Activated naive CD4-positive, alpha-beta T cell treated with anti-CD3 and anti-CD28 coated beads, Interleukin-2, amount 50 U/mL, for 72 hours (primary cell): ENCODE measurements at regions not wholly inside any gene's neighbourhood (a gene's known extent, or its start where the extent isn't known, plus 50 kb on each side); places are given as distances from the start of the nearest gene placed in this dataset.

Experiments
- ATAC-seq, 2 donors: fragments of 150-1000 bp; cut with Tn5 transposase; 2 replicates each; pipeline ENCODE4 v1.10.0; 2021; ENCODE audit warnings: mild to moderate bottlenecking in 2 of 2, moderate library complexity in 2 of 2
- DNase-seq, 2 donors: peaks; one replicate each; pipeline ENCODE4 v3.0.0; 2021 to 2022; ENCODE audit warnings: low spot score in 2 of 2
- H3K27ac Mint-ChIP-seq, 2 donors: one replicate each; pipeline ENCODE4 v1.8.0; 2022; ENCODE audit warnings: mild to moderate bottlenecking in 2 of 2, mixed read lengths in 2 of 2
- H3K36me3 Mint-ChIP-seq, 2 donors: one replicate each; pipeline ENCODE4 v1.8.0; 2022; ENCODE audit warnings: mixed read lengths in 2 of 2
- H3K9me3 Mint-ChIP-seq, 2 donors: one replicate each; pipeline ENCODE4 v1.8.0; 2022; ENCODE audit warnings: mixed read lengths in 2 of 2

DNA sequence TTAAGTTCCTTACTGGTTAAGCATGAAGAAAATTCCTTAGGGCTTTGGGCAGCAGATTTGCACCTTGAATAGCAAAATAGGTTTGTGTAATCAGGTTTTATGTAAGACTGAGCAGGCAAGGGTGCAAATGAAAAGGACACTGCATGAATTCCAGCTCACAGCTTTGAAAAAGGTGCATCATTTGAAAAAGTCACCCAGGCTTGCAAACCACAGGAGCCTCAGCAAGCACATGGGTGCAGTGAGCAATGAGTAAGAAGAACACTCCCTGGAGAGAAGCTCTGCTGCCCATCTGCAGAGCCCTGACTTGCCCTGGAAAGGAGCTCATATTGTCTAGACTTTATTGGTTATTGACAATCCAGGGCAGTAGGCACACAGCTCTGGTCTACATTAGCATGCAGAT lies 165.6 kb upstream of the KCNJ16 start:
- H3K36me3 Mint-ChIP-seq = no peaks in the 10 kb centered on the region
- H3K9me3 Mint-ChIP-seq = peaks cover 0 to 11% of the 10 kb centered on the region in 2 donors
- no peak for DNase-seq
- no peak overlapping the region for H3K27ac Mint-ChIP-seq
- ATAC-seq = no peak

- Mint-ChIP-seq H3K9me3 (peaks cover 0 to 4% of the 10 kb centered on the region in 2 donors), H3K27ac (no peak overlapping the region), H3K36me3 (no peaks in the 10 kb centered on the region)
- DNase-seq = no peak
- no peak for ATAC-seq
Observed at GRCh38 chr17:69912805-69913204, 162.2 kb upstream of the KCNJ16 start.

DNA sequence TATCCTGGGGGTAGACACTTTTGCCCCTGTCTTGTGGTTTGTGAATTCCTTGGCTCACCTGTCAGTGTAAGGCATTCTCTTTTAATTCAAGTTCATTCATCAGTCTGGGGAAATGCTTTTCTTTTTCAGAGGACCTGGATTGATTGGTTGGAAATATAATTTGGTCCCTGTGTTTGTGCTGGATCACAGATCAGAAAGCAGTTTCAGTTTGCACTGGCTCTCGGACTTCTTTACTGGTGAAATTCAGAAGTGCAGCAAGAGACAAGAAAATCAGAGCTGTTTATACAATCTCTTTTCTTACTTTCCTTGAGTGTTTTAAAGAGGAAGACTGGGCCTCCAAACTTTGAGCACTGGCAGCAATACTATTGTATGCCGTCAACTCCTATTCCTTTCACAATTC lies 161.8 kb upstream of the KCNJ16 start:
- DNase-seq (no peak), ATAC-seq (no peak)
- H3K9me3 Mint-ChIP-seq = no peaks in the 10 kb centered on the region
- H3K27ac Mint-ChIP-seq = no peak overlapping the region
- no peaks in the 10 kb centered on the region for H3K36me3 Mint-ChIP-seq

DNA sequence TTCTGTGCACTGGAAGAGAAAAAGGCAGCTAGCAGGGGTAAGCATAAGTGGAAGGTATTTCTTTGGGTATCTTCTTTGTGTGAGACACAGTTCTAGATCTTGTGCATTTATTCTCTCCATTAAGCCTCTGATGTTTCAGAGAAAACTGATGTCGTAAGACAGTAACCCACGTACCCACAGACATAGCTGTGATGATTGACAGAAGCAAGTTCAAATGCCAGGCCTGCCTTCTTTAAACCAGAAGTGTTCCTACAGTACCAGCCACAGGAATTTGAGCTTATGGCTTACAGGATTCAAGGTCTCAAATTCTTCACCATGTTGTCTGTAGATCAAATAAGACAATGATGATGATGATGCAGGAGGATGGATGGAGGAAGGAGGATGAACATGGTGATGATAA lies 161.4 kb upstream of the KCNJ16 start:
- Mint-ChIP-seq H3K9me3 (no peaks in the 10 kb centered on the region), H3K27ac (no peak overlapping the region), H3K36me3 (no peaks in the 10 kb centered on the region)
- ATAC-seq (no peak), DNase-seq (no peak)

- Mint-ChIP-seq H3K9me3 (peaks cover 3% of the 10 kb centered on the region in 2 donors), H3K27ac (no peak overlapping the region), H3K36me3 (no peaks in the 10 kb centered on the region)
- no peak for DNase-seq
- ATAC-seq = no peak
Observed at GRCh38 chr17:69914520-69914919, 160.5 kb upstream of the KCNJ16 start.

GRCh38 chr17:69916761-69917160 lies 158.3 kb upstream of the KCNJ16 start:
- H3K27ac Mint-ChIP-seq = no peak overlapping the region
- no peak for DNase-seq
- peaks cover 10 to 15% of the 10 kb centered on the region in 2 donors for H3K9me3 Mint-ChIP-seq
- no peaks in the 10 kb centered on the region for H3K36me3 Mint-ChIP-seq
- no peak for ATAC-seq

GRCh38 chr17:69918164-69918563 lies 156.9 kb upstream of the KCNJ16 start:
- no peaks in the 10 kb centered on the region for H3K36me3 Mint-ChIP-seq
- no peak overlapping the region for H3K27ac Mint-ChIP-seq
- DNase-seq (no peak), ATAC-seq (no peak)
- H3K9me3 Mint-ChIP-seq = peaks cover 10 to 15% of the 10 kb centered on the region in 2 donors

DNA sequence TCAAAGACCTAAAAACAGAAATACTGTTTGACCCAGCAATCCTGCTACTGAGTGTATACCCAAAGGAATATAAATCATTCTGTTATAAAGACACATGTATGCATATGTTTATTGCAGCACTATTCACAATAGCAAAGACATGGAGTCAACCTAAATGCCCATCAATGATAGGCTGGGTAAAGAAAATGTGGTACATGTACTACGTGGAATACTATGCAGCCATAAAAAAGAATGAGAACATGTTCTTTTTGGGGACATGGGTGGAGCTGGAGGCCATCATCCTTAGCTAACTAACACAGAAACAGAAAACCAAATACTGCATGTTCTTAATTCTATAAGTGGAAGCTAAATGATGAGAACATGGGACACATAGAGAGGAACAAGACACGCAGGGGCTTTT lies 155.2 kb upstream of the KCNJ16 start:
- no peaks in the 10 kb centered on the region for H3K36me3 Mint-ChIP-seq
- ATAC-seq (no peak), DNase-seq (no peak)
- H3K9me3 Mint-ChIP-seq = peaks cover 10 to 15% of the 10 kb centered on the region in 2 donors
- no peak overlapping the region for H3K27ac Mint-ChIP-seq

GRCh38 chr17:69921046-69921445 lies 154.0 kb upstream of the KCNJ16 start:
- Mint-ChIP-seq H3K36me3 (no peaks in the 10 kb centered on the region), H3K9me3 (peaks cover 10 to 15% of the 10 kb centered on the region in 2 donors), H3K27ac (no peak overlapping the region)
- DNase-seq (no peak), ATAC-seq (no peak)

DNA sequence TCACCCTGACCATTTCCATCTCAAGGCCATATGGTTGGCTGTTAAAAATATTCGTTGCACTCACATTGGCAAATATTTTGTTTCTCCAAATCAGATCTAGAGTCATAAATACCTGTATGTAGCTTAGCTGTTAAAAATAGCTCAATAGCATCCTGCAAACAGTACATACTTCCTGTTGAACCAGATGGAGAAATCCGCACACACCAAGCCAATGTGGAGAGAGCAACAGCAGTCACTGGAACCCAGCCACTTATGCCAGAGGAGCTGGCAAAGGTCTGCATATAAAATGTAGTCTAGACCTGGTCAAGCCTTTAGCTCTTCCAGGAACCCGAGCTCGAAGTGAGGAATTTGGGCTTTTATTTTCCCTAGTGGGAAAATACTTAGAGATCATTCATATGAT lies 146.4 kb upstream of the KCNJ16 start:
- ATAC-seq = no peak

GRCh38 chr17:69936996-69937395 lies 138.0 kb upstream of the KCNJ16 start:
- no peaks in the 10 kb centered on the region for H3K36me3 Mint-ChIP-seq
- ATAC-seq (no peak), DNase-seq (no peak)
- H3K27ac Mint-ChIP-seq = no peak overlapping the region
- H3K9me3 Mint-ChIP-seq = peaks cover 7 to 8% of the 10 kb centered on the region in 2 donors

More for the DNA sequence above, 146.4 kb upstream of the KCNJ16 start:
- H3K9me3 Mint-ChIP-seq = peaks cover 0 to 9% of the 10 kb centered on the region in 2 donors
- no peak overlapping the region for H3K27ac Mint-ChIP-seq
- no peak for DNase-seq
- no peaks in the 10 kb centered on the region for H3K36me3 Mint-ChIP-seq

DNA sequence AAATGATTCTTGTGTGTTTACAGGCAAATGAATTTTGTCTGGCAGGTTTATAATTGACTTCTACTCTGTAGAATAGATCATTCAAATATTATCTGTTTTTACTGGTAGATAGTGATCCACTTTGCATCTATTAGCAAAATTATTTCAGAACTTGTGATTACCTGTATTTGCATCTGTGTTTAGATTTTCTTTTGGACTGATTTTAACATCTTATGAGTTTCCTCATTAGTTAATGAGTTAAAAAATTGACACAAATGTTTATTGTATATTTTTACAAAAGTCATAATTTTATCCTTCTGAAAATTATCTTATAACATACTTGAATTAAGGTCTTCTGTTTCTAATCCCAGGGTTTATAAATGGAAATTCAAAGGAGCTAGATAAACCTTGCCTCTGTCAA lies 132.0 kb upstream of the KCNJ16 start:
- H3K9me3 Mint-ChIP-seq = peaks cover 0 to 3% of the 10 kb centered on the region in 2 donors
- ATAC-seq = no peak
- H3K36me3 Mint-ChIP-seq = no peaks in the 10 kb centered on the region
- DNase-seq = no peak
- no peak overlapping the region for H3K27ac Mint-ChIP-seq

- no peak for ATAC-seq
- Mint-ChIP-seq H3K9me3 (no peaks in the 10 kb centered on the region), H3K36me3 (no peaks in the 10 kb centered on the region), H3K27ac (no peak overlapping the region)
- no peak for DNase-seq
Observed at GRCh38 chr17:69944406-69944805, 130.6 kb upstream of the KCNJ16 start.

- ATAC-seq = no peak
- no peaks in the 10 kb centered on the region for H3K36me3 Mint-ChIP-seq
- no peak for DNase-seq
- no peaks in the 10 kb centered on the region for H3K9me3 Mint-ChIP-seq
- H3K27ac Mint-ChIP-seq = no peak overlapping the region
Observed at GRCh38 chr17:69945698-69946185, 129.3 kb upstream of the KCNJ16 start.

- no peaks in the 10 kb centered on the region for H3K9me3 Mint-ChIP-seq
- no peak overlapping the region for H3K27ac Mint-ChIP-seq
- no peak for DNase-seq
- no peaks in the 10 kb centered on the region for H3K36me3 Mint-ChIP-seq
- ATAC-seq = no peak
Observed at GRCh38 chr17:69947027-69947759, 127.8 kb upstream of the KCNJ16 start.

DNA sequence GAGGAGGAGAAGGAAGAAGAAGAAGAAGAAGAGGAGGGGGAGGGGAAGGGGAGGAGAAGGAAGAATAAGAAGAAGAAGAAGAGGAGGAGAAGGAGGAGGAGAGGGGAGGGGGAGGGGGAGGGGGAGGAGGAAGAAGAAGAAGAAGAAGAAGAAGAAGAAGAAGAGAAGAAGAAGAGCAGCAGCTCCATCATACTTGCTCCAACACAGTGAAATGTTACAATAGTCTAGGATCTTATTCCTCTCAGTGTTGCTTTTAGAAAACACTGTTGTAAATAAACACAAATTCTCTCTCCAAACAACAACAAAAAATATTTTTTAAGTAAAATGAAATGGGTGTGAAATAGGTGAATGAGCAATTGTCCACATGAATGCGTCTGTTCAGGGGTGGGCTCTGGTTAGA lies 126.6 kb upstream of the KCNJ16 start:
- no peak for ATAC-seq
- Mint-ChIP-seq H3K36me3 (no peaks in the 10 kb centered on the region), H3K27ac (no peak overlapping the region), H3K9me3 (no peaks in the 10 kb centered on the region)
- DNase-seq = no peak

- H3K9me3 Mint-ChIP-seq = no peaks in the 10 kb centered on the region
- no peaks in the 10 kb centered on the region for H3K36me3 Mint-ChIP-seq
- DNase-seq (no peak), ATAC-seq (no peak)
- H3K27ac Mint-ChIP-seq = no peak overlapping the region
Observed at GRCh38 chr17:69949496-69949895, 125.5 kb upstream of the KCNJ16 start.

DNA sequence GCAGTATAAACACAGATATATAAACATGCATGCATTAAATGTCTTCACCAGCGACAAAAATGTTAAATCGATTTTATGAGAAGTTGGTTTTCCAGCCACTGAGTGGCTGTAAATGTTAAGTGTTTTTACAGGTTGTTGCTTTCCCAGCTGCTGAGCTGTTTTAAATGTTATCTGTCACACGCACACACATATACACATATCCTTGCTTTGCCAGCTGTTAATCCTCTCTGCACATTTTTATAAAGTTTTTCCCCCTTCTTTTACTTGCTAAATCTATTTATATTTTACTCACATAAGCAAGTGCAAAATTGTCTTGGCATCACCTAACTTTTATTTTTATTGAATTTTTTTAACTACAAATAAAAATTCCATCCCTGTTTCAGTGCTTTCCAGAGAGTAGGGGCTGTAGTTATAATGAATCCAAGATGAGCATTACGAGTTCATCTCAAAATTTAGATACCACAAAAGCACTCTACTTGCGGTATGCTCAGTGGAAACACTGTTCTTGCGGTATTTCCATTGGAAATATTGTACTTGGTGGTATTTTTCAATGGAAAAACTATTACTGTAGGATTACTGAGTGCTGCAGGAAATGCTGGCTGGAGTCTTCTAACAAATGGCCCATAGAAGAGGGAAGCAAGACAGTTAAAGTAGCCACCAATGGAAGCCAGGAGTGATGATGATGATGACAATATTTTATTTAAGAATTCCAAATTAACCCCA lies 124.9 kb upstream of the KCNJ16 start:
- ATAC-seq = no peak

More for the DNA sequence above, 124.9 kb upstream of the KCNJ16 start:
- Mint-ChIP-seq H3K27ac (no peak overlapping the region), H3K36me3 (no peaks in the 10 kb centered on the region), H3K9me3 (no peaks in the 10 kb centered on the region)
- DNase-seq = no peak
